ENCODE measurements at regions not wholly inside any gene's neighbourhood (a gene's known extent, or its start where the extent isn't known, plus 50 kb on each side); places are given as distances from the start of the nearest gene placed in this dataset.

DNA sequence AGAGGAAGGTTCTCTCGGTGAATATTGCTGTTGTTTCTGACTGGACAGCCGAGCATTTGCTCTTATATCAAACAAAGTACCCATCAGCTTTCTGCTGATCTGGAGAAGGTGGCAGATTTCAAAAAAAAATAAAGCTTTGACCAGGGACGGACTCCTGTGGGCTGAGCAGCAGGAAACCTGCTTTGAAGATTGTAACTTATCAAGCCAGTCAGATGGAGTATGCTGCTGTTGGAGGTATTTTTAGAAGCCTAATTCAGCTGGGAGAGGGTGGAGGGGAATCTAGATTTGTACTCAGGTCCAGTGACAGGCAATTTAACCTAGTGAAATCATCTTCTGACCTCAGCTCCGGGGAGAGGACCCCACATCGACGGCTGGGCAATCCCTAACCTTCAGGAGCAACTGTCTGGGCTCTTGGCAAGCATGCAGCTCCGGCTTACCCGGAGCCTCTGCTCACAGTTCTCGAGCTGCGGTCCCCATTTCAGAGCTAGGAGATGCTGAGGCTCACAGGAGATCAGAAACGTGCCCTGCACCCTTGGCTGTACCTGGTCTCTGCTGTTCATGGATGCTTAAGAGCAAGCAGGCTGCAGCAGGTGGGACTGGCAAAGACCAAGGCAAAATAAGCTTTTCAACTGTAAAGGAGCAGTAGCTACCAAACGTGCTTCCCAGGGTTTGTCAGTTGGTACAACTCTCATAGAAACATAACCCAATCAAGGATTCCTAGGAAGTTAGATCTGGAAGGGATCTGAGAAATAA lies 89.3 kb upstream of the ST8SIA2 start:
- DNase-seq (ENCODE audit: low spot score), result no peak

DNA sequence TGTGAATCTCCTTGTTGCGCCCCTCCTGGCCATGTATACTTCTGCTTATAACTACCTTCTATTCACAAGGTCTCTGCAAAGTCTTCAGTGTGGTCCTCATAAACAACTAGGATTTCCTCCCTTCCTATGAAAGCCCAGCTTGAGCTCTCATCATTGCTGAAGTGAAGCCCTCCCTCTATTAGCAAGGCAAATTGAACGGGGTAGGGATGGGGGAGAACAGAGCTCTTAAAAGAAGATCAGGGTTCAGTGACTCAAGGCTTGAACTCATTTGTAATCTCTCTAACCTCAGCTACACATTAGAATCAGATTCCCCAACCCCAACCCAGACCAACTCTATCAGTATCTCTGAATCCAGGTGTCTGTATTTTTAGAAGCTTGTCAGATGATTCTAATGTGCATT lies 88.3 kb upstream of the ST8SIA2 start:
- no peak for DNase-seq (ENCODE audit: low spot score)

GRCh38 chr15:92306663-92307062 lies 87.0 kb upstream of the ST8SIA2 start:
- DNase-seq (ENCODE audit: low spot score), result no peak

- no peak for DNase-seq (ENCODE audit: low spot score)
Observed at GRCh38 chr15:92315144-92315543, 78.5 kb upstream of the ST8SIA2 start.

DNA sequence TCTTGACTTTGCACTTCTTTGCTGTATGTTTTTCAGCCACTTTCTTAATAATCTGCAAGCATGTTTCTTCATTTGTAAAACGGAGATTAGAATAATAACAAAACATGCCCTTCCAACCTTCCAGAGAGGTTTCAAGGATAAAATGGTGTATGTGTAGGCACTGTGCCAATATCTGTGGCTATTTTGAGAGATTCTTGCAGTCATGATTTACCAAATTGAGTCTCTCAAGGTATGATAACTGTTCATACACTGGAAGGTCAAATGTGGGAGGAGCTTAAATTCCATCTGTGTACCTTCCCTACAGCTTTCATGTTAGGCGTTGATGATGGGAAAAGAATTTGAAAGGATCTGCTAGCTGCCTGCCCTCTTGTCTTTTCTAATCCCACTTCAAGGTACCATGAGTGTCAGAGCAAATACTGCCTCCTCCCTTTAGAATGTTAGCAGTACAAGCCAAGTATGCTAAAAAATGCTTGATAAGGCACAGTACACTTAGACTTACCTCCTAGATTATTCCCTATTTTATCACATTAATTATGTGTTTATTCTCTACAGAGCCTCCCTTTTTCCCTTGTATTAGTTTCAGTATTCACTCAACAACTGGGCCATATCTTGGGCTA lies 78.0 kb upstream of the ST8SIA2 start:
- no peak for DNase-seq (ENCODE audit: low spot score)

- no peak for DNase-seq (ENCODE audit: low spot score)
Observed at GRCh38 chr15:92316586-92317295, 76.9 kb upstream of the ST8SIA2 start.

DNA sequence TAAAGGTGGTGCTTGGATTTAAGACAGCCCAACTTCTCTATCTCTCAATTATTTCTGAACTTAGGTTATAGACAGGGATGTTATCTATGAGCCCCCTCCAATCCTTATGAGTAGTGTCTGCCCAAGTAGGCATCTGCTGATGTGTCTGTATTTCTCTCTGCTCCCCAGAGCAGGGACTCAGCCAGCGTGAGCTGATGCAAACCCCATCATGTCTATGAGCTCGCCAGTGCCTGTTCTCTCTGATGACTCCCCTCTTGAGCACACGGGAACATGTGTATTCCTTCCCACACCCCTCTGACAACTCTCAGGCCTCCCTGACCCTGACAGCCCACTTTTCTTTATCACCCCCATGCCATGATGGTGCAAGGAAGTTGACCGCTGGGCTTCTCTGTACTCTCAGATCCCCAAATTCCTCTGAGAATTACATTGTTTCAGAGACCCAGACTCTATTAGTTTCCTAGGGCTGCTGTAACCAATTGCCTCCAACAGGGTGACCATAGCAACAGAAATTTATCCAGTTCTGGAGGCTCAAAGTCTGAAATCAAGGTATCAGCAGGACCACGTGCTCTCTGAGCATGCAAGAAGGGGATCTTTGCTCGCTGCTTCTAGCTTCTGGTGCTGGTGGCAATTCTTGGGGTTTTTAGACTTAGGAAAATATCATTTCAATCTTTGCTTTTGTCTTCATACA lies 73.5 kb upstream of the ST8SIA2 start:
- no peak for DNase-seq (ENCODE audit: low spot score)

DNA sequence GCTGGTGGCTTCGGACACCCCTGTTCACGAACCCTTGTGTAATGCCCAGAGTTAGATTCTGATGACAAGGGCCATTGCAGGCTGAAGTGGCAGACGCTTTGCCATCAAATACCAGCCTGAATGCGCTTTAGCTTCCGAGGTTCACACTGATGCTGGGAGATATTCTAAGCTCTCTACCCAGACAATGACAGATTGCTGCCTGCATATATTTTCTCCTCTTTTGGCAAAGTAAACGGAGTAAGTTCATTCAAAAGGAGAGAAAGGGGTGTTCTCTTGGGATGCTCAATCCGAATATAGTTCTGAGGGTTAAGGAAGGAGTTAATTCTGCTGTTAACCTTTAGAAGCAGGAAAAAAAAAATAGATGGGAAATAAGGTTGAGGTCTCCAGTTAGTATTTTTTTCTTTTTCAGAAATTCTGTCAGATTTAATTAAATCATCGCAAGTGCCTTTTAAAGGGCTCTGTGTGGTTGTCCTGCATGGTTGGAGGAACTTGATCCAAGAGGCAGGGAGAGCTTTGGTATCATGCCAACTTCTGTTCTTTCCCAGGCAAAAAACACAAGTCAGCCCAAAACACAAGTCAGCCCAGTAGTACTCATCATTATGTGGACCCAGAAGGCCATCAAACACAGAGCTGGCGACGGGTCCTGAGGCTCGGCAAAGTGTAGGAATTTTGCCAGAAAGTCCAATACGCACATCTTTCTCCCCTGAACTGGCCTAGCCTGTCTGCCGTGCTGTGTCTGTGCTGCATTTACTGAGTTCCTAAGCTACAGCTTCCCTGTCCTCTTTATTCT lies 70.9 kb upstream of the ST8SIA2 start:
- DNase-seq (ENCODE audit: low spot score), result no peak

DNA sequence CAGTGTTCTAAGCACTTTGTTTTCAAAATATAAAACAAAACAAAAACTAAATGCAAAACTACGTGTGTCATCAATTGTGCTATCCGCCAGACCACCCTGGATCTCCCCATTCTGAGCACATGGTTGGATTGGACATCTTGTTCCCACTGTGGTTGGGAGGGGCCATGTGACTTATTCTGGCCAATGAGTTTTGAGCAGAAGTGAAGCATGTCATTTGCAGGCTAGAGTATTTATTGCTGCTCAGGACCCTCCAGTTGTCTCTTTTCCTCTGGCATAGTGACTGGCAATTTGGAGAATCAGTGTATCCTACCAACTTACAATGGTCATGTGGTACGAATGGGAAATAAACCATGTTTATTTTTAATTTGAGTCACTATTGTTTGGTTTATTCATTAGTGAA lies 70.2 kb upstream of the ST8SIA2 start:
- no peak for DNase-seq (ENCODE audit: low spot score)

- DNase-seq (ENCODE audit: low spot score), result no peak
Observed at GRCh38 chr15:92324101-92324963, 69.3 kb upstream of the ST8SIA2 start.

DNA sequence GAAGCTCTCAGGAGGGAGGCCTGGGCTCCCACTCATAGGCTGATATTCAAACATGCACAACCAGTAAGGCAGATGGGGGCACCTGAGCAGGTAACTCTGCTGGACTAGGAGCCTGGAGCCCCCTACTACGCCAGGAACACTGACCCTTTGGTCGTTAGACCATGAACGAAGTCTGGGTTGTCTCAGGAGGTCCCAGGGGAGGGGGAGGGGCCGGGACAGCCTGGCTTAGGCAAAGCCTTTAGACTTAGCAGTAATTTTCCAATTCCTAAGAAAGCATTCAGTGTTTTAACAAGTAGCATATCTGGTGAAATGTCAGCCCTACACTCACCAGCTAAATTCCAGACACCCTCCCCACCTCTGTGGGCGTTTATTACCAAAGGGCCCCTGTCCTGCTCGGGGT lies 67.4 kb upstream of the ST8SIA2 start:
- no peak for DNase-seq (ENCODE audit: low spot score)

- no peak for DNase-seq (ENCODE audit: low spot score)
Observed at GRCh38 chr15:92327033-92327432, 66.6 kb upstream of the ST8SIA2 start.

DNA sequence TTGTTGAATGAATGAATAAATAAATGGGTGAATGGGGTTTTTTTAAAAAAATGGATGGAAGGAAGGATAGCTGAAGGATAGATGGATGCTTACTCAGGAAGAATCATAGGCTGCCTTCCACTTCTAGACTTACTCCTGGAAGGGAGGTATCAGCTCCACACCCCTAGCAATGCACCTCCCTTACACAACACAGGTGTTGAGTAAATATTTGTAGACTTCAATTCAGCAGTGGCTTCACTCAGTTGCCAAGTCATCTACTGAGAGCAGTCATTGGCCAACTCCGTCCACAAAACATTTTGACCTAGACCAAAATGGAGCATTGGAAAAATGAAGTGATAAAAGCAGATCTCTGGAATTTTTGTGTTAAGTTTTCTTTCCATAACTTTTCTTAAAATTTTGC lies 65.5 kb upstream of the ST8SIA2 start:
- DNase-seq (ENCODE audit: low spot score), result no peak

- DNase-seq (ENCODE audit: low spot score), result no peak
Observed at GRCh38 chr15:92332125-92332899, 61.4 kb upstream of the ST8SIA2 start.

DNA sequence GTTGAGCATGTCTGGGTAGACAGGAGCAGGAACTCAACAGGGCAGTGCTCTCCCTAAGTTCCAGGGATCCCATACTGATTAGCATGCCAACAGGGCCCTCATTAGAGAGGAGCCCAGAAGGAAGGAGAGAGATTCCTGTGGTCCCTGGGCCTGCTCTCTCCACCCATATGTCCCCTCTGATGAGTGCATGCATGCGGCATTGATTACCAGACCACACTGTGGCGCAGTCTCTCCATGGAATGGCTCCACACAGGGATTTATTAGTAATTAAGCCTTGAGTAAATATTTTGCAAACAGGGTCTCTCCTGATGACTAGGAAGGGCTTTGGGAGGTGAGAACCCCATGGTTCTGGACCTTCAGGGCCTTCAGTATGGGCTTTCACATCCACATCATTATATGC lies 60.0 kb upstream of the ST8SIA2 start:
- DNase-seq (ENCODE audit: low spot score), result no peak

- DNase-seq (ENCODE audit: low spot score), result no peak
Observed at GRCh38 chr15:92336419-92336987, 57.2 kb upstream of the ST8SIA2 start.

DNA sequence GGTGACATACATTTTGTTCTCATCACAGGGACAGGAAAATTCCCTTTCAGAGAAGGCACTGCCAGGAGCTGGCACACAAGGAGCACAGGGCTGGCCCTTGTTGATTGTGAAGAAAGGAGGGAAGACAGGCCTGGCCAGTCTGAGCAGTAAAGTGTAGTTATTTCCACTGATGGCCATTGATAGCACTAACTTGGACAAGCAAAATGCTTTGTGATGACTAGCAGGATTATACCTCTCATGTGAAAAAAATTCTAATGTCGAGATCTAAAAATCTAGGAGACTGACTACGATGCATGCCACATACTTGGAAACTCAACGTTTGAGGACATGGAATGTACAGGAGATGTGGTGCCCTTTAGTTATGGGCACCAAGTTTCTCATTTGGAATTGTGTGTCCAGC lies 54.3 kb upstream of the ST8SIA2 start:
- no peak for DNase-seq (ENCODE audit: low spot score)

Data from A172 (cell line).